ENCODE measurements at regions not wholly inside any gene's neighbourhood (a gene's known extent, or its start where the extent isn't known, plus 50 kb on each side); places are given as distances from the start of the nearest gene placed in this dataset.

- TF ChIP-seq SREBF1 (IDR thresholded peaks at IDR 0.05; ENCODE audit: low read length) (no peak), TAF1 (IDR thresholded peaks at IDR 0.05; ENCODE audit: borderline replicate concordance, low read depth, low read length) (no peak), JUNB (IDR thresholded peaks at IDR 0.05) (no peak), POLR2AphosphoS2 (IDR thresholded peaks at IDR 0.05; ENCODE audit: low read depth, low read length) (no peak)
These were observed 871.0 kb downstream of the OTOL1 start for GRCh38 chr3:162367429-162368260.
